ENCODE measurements at regions not wholly inside any gene's neighbourhood (a gene's known extent, or its start where the extent isn't known, plus 50 kb on each side); places are given as distances from the start of the nearest gene placed in this dataset.
"Not testable (repeated sequence)": the region's sequence is repeated elsewhere in the genome, so short reads cannot be mapped to it uniquely, and the experiment has no call there.

- DNase-seq; H3K14ac ChIP-seq (ENCODE audit: low read length); H4K12ac ChIP-seq (ENCODE audit: low read depth, low read length); H3K79me1 ChIP-seq (ENCODE audit: low read length); H4K8ac ChIP-seq (ENCODE audit: low read depth, low read length); H2AK5ac ChIP-seq (ENCODE audit: low read length); H3K9ac ChIP-seq (ENCODE audit: low read length); H2BK120ac ChIP-seq (ENCODE audit: insufficient read depth, low read length, poor library complexity); H3K27me3 ChIP-seq (ENCODE audit: insufficient read depth, low read length); H3K4me2 ChIP-seq (ENCODE audit: low read length); H3K4me1 ChIP-seq (ENCODE audit: control insufficient read depth in 1 of 2, insufficient read depth in 2 of 2, low read length in 2 of 2); H3K79me2 ChIP-seq (ENCODE audit: control insufficient read depth, insufficient read depth, low read length, poor library complexity); H4K91ac ChIP-seq (ENCODE audit: low read depth, low read length); H3K18ac ChIP-seq (ENCODE audit: low read length); H2AFZ ChIP-seq (ENCODE audit: insufficient read depth, low read length, poor library complexity); H3K27ac ChIP-seq (ENCODE audit: low read depth, low read length); H3K36me3 ChIP-seq (ENCODE audit: control insufficient read depth in 1 of 2, insufficient read depth in 2 of 2, low read length in 2 of 2); H3K4ac ChIP-seq (ENCODE audit: low read depth, low read length); H2BK5ac ChIP-seq (ENCODE audit: low read depth, low read length, poor library complexity); H3K4me3 ChIP-seq (ENCODE audit: low read depth, low read length); H2BK12ac ChIP-seq (ENCODE audit: low read length); H3K9me3 ChIP-seq (ENCODE audit: insufficient read depth, low read depth, low read length); H3K23ac ChIP-seq (ENCODE audit: low read length): not testable (repeated sequence)
- no CpG with 5 or more reads among the region's 10 CpGs for WGBS (ENCODE audit: extremely low coverage, insufficient coverage, insufficient read length)
Measured at GRCh38 chrX:131461855-131462254, 82.0 kb upstream of the OR13H1 start.

GRCh38 chrX:131473809-131474208 is 70.1 kb upstream of the OR13H1 start:
- H3K27me3 ChIP-seq (ENCODE audit: insufficient read depth, low read length); H3K14ac ChIP-seq (ENCODE audit: low read length); H4K8ac ChIP-seq (ENCODE audit: low read depth, low read length); H4K12ac ChIP-seq (ENCODE audit: low read depth, low read length); H3K18ac ChIP-seq (ENCODE audit: low read length); H2AFZ ChIP-seq (ENCODE audit: insufficient read depth, low read length, poor library complexity); H3K9ac ChIP-seq (ENCODE audit: low read length); DNase-seq; H3K4me1 ChIP-seq (ENCODE audit: control insufficient read depth in 1 of 2, insufficient read depth in 2 of 2, low read length in 2 of 2); H3K36me3 ChIP-seq (ENCODE audit: control insufficient read depth in 1 of 2, insufficient read depth in 2 of 2, low read length in 2 of 2); H4K91ac ChIP-seq (ENCODE audit: low read depth, low read length); H3K79me1 ChIP-seq (ENCODE audit: low read length); H3K27ac ChIP-seq (ENCODE audit: low read depth, low read length); H3K79me2 ChIP-seq (ENCODE audit: control insufficient read depth, insufficient read depth, low read length, poor library complexity); H3K4ac ChIP-seq (ENCODE audit: low read depth, low read length); H2BK5ac ChIP-seq (ENCODE audit: low read depth, low read length, poor library complexity); H2AK5ac ChIP-seq (ENCODE audit: low read length); H2BK120ac ChIP-seq (ENCODE audit: insufficient read depth, low read length, poor library complexity); H3K9me3 ChIP-seq (ENCODE audit: insufficient read depth, low read depth, low read length); H3K4me2 ChIP-seq (ENCODE audit: low read length); H2BK12ac ChIP-seq (ENCODE audit: low read length); H3K23ac ChIP-seq (ENCODE audit: low read length); H3K4me3 ChIP-seq (ENCODE audit: low read depth, low read length): not testable (repeated sequence)
- WGBS (ENCODE audit: extremely low coverage, insufficient coverage, insufficient read length), result no CpG with 5 or more reads among the region's 1 CpG

- H2AFZ ChIP-seq (ENCODE audit: insufficient read depth, low read length, poor library complexity), result no peak overlapping the region
- no peak overlapping the region for H2BK12ac ChIP-seq (ENCODE audit: low read length)
- no peaks in the 10 kb centered on the region for H3K79me1 ChIP-seq (ENCODE audit: low read length)
- no peaks in the 10 kb centered on the region for H3K9me3 ChIP-seq (ENCODE audit: insufficient read depth, low read depth, low read length)
- no peak overlapping the region for H3K9ac ChIP-seq (ENCODE audit: low read length)
- H2BK5ac ChIP-seq (ENCODE audit: low read depth, low read length, poor library complexity), result no peak overlapping the region
- H4K8ac ChIP-seq (ENCODE audit: low read depth, low read length), result no peak overlapping the region
- H3K27me3 ChIP-seq (ENCODE audit: insufficient read depth, low read length), result no peaks in the 10 kb centered on the region
- no peak overlapping the region for H4K12ac ChIP-seq (ENCODE audit: low read depth, low read length)
- no peak overlapping the region for H3K27ac ChIP-seq (ENCODE audit: low read depth, low read length)
- no peak for DNase-seq
- no peak overlapping the region for H3K4me2 ChIP-seq (ENCODE audit: low read length)
- no peaks in the 10 kb centered on the region for H3K4me1 ChIP-seq (ENCODE audit: control insufficient read depth in 1 of 2, insufficient read depth in 2 of 2, low read length in 2 of 2)
- H2BK120ac ChIP-seq (ENCODE audit: insufficient read depth, low read length, poor library complexity), result no peak overlapping the region
- WGBS (ENCODE audit: extremely low coverage, insufficient coverage, insufficient read length), result no CpG with 5 or more reads among the region's 1 CpG
- H3K23ac ChIP-seq (ENCODE audit: low read length), result no peak overlapping the region
- H3K79me2 ChIP-seq (ENCODE audit: control insufficient read depth, insufficient read depth, low read length, poor library complexity), result no peaks in the 10 kb centered on the region
- H3K4me3 ChIP-seq (ENCODE audit: low read depth, low read length), result no peak overlapping the region
- no peak overlapping the region for H3K14ac ChIP-seq (ENCODE audit: low read length)
- H4K91ac ChIP-seq (ENCODE audit: low read depth, low read length), result no peak overlapping the region
- H3K4ac ChIP-seq (ENCODE audit: low read depth, low read length), result no peak overlapping the region
- no peaks in the 10 kb centered on the region for H3K36me3 ChIP-seq (ENCODE audit: control insufficient read depth in 1 of 2, insufficient read depth in 2 of 2, low read length in 2 of 2)
- no peak overlapping the region for H3K18ac ChIP-seq (ENCODE audit: low read length)
- H2AK5ac ChIP-seq (ENCODE audit: low read length), result no peak overlapping the region
Measured at GRCh38 chrX:131477498-131477897, 66.4 kb upstream of the OR13H1 start.
